ENCODE measurements at regions not wholly inside any gene's neighbourhood (a gene's known extent, or its start where the extent isn't known, plus 50 kb on each side); places are given as distances from the start of the nearest gene placed in this dataset.

DNA sequence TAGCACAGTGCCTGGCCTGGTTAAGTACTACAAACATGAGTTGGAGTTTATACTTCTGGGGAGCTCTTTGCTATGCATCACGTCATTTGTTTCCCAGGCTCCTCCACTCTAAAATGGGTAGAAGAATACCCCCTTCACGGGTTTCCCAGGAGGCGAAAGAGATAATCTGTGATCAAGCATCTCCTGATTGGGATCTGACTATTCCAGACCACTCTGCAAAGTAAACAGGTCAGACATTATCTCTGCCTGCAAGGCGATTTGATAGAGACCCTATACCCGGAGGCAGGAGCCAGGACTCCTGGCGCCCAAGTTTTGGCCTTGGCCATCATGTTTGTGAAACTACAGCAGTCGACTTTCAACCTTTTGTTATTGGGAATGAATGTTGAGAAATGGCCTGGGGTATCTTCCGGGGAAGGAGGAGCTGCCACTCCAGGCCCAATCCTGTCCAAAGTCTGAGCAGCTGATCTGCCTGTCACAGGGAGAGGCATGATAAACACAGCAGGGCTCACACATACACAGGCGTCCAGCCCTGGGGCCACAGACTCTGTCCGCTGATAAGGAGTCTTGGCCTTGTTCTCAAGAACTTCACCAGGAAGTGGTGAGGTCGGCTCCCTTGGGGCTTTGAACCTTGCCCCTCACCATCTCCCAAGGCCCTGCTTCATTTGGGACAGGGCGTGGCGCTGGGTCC lies 199.9 kb downstream of the MAF start:
- Histone ChIP-seq H3K36me3 (ENCODE audit: control insufficient read depth in 4 of 4, insufficient read depth in 4 of 4, low read length in 4 of 4) (no peaks in the 10 kb centered on the region), H3K4me1 (ENCODE audit: control insufficient read depth in 5 of 5, insufficient read depth in 5 of 5, low read length in 5 of 5) (peaks cover 0 to 1% (median 0%) of the 10 kb centered on the region in 5 donors), H3K9ac (ENCODE audit: insufficient read depth in 1 of 2, low read length in 2 of 2) (no peak overlapping the region), H3K27ac (ENCODE audit: low read depth in 1 of 2, low read length in 1 of 2) (no peak overlapping the region), H3K9me3 (ENCODE audit: control insufficient read depth in 4 of 4, insufficient read depth in 3 of 4, low read length in 3 of 4) (peaks cover 0 to 7% (median 1%) of the 10 kb centered on the region in 4 donors), H3K27me3 (ENCODE audit: control insufficient read depth in 3 of 3, insufficient read depth in 3 of 3, low read length in 2 of 3) (no peaks in the 10 kb centered on the region), H3K4me3 (no peak overlapping the region)
- TF ChIP-seq, protein P1, sequence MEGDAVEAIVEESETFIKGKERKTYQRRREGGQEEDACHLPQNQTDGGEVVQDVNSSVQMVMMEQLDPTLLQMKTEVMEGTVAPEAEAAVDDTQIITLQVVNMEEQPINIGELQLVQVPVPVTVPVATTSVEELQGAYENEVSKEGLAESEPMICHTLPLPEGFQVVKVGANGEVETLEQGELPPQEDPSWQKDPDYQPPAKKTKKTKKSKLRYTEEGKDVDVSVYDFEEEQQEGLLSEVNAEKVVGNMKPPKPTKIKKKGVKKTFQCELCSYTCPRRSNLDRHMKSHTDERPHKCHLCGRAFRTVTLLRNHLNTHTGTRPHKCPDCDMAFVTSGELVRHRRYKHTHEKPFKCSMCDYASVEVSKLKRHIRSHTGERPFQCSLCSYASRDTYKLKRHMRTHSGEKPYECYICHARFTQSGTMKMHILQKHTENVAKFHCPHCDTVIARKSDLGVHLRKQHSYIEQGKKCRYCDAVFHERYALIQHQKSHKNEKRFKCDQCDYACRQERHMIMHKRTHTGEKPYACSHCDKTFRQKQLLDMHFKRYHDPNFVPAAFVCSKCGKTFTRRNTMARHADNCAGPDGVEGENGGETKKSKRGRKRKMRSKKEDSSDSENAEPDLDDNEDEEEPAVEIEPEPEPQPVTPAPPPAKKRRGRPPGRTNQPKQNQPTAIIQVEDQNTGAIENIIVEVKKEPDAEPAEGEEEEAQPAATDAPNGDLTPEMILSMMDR (IDR thresholded peaks at IDR 0.05; ENCODE audit: control extremely low read depth, extremely low read depth): no peak
- ATAC-seq (ENCODE audit: insufficient read depth, low FRiP score): no peak
- no peak for DNase-seq
- WGBS, 2 donors: 79 to 90% methylated on average over 13 of the region's 13 CpGs

DNA sequence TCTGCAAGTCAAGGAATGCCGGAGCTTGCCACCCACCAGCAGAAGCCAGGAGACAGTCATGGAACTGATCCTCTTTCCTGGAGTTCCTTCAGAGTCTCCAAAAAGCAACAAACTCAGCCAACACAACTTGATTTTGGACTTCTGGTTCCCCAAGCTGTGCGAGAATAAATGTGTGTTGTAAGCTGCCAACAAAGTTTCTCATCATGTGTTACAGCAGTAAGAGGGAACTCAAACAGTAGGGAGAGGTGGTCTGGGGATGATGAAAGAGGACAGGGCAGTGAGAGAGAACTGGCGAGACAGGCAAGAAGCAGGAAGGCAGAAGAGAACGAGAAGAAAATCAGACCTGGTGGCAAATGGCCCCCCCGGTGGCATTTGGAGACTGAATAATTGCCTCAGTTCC lies 204.9 kb downstream of the MAF start:
- Histone ChIP-seq H3K36me3 (ENCODE audit: control insufficient read depth in 4 of 4, insufficient read depth in 4 of 4, low read length in 4 of 4) (no peaks in the 10 kb centered on the region), H3K4me1 (ENCODE audit: control insufficient read depth in 5 of 5, insufficient read depth in 5 of 5, low read length in 5 of 5) (peaks cover 3 to 14% (median 3%) of the 10 kb centered on the region in 5 donors), H3K4me3 (no peak overlapping the region), H3K27ac (ENCODE audit: low read depth in 1 of 2, low read length in 1 of 2) (no peak overlapping the region), H3K9me3 (ENCODE audit: control insufficient read depth in 4 of 4, insufficient read depth in 3 of 4, low read length in 3 of 4) (peaks cover 0 to 7% (median 1%) of the 10 kb centered on the region in 4 donors), H3K9ac (ENCODE audit: insufficient read depth in 1 of 2, low read length in 2 of 2) (no peak overlapping the region), H3K27me3 (ENCODE audit: control insufficient read depth in 3 of 3, insufficient read depth in 3 of 3, low read length in 2 of 3) (no peaks in the 10 kb centered on the region)
- ATAC-seq (ENCODE audit: insufficient read depth, low FRiP score): no peak
- 54 to 66% methylated on average over 5 of the region's 5 CpGs for WGBS, 2 donors
- no peak for DNase-seq
- TF ChIP-seq, protein P1 (IDR thresholded peaks at IDR 0.05; ENCODE audit: control extremely low read depth, extremely low read depth): no peak

DNA sequence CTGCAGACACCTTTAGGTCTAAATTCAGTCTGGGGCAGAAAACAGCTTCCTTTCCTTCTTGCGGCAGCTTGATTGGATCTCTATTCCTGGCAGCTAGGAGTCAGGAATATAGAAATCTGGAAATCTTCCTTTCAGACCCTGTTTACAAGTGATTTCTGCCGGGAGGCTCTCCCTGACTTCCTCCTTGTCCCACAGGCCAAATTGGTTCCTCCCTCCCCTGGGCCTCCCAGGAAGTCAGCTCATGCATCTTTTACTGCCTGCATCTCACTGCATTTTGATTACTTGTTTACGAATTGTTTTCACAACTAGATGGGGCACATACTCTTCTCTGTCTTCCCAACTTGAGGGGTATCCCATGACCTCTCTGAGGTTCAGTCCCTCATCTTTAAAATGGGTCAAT lies 206.3 kb downstream of the MAF start:
- no peak for ATAC-seq (ENCODE audit: insufficient read depth, low FRiP score)
- H3K27ac ChIP-seq (ENCODE audit: low read depth in 1 of 2, low read length in 1 of 2): no peak overlapping the region
- no peak overlapping the region for H3K4me3 ChIP-seq
- no peaks in the 10 kb centered on the region for H3K36me3 ChIP-seq (ENCODE audit: control insufficient read depth in 4 of 4, insufficient read depth in 4 of 4, low read length in 4 of 4)
- peaks cover 3 to 15% (median 3%) of the 10 kb centered on the region in 5 donors for H3K4me1 ChIP-seq (ENCODE audit: control insufficient read depth in 5 of 5, insufficient read depth in 5 of 5, low read length in 5 of 5)
- 62 to 66% methylated on average over 3 of the region's 3 CpGs for WGBS, 2 donors
- H3K27me3 ChIP-seq (ENCODE audit: control insufficient read depth in 3 of 3, insufficient read depth in 3 of 3, low read length in 2 of 3): no peaks in the 10 kb centered on the region
- DNase-seq: peak in 1 of 3 donors; percentile 36
- TF ChIP-seq, protein P1 (IDR thresholded peaks at IDR 0.05; ENCODE audit: control extremely low read depth, extremely low read depth): no peak
- no peak overlapping the region for H3K9ac ChIP-seq (ENCODE audit: insufficient read depth in 1 of 2, low read length in 2 of 2)
- peaks cover 0 to 7% (median 1%) of the 10 kb centered on the region in 4 donors for H3K9me3 ChIP-seq (ENCODE audit: control insufficient read depth in 4 of 4, insufficient read depth in 3 of 4, low read length in 3 of 4)

Data from lung (tissue), 11 donors.